HK-2 (cell line): ENCODE measurements at regions not wholly inside any gene's neighbourhood (a gene's known extent, or its start where the extent isn't known, plus 50 kb on each side); places are given as distances from the start of the nearest gene placed in this dataset.
"Not testable (repeated sequence)": the region's sequence is repeated elsewhere in the genome, so short reads cannot be mapped to it uniquely, and the experiment has no call there.

Experiments used
- DNase-seq: peaks from one replicate; pipeline ENCODE4 v3.0.0-alpha.2; 2018; ENCODE audit not compliant: unreplicated experiment

DNA sequence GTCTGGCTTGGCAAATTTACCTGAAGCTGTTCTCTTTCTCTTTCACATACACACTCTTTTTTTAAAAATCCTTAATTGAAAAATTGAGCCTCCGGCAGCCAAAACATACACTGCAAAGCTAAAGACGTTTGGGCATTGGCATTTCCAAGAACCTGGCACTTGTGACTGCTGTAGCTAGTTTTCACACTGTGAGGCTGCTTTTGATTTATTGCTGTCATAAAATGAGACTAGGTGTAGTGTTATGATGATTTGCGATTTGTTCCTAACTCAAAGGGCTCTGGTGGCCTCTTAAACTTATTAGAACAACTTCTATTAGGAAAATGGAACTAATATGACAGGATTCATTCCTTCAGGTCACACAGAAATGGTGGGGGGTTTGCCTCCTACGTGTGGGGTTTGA lies 377.1 kb upstream of the FAR2 start:
- DNase-seq: no peak

DNA sequence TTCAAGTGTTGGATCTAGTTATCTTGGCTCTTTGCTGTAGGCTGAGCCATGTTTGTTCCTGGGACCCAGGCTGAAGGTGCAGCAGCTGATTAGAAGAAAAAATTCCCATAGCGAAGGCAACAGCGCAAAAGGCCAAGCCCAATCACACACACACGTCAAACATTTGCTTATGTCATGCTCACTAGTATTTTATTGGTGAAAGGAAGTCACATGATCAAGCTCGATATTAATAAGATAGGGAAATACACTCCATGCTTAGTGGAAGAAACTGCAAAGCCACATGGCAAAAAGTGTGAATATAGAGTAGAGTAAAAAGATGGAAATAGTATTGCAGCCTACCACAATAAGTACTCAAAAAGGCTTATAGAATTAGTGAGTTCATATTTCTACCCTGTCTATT lies 373.5 kb upstream of the FAR2 start:
- DNase-seq: no peak

DNA sequence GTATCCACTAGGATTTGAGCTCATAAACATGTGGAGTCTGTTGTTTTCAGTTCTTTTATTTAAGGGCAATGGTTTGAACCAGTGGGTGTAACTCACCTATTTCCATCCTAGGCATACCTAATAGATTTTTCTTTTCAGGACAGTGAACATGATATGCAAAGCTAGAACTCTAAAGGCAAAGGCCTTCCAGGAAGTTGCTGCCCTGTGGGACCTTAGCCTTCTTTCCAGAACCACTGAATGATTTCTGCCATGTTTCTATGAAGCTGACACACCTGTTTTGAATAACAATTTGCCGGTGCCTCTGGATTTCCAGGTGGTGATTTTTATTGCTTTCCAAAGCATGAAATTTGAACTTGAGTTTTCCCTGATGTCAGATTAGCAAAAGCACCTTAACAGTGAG lies 372.9 kb upstream of the FAR2 start:
- DNase-seq: no peak

DNA sequence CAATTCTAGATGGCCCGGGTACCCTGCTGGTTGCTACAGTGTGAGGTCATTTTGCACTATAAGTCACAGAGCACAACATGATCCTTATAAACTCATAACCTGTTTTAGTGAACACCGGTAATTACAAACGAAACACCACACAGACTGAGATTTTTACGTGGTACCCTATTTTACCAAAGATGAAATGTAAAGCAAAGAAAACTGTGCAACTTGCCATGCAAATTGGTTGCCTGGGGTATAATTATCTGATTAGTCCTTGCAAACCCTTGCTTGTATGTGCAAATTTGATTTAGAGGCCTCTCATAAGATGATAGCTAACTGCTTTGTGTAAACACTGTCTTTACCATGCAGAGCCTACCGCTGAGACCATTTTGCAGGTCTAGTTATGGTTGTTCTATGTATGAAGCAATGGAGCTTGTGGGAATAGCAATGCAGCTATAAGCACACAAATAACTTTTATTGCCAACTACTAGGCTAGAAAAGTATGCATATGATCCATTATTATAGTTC lies 372.1 kb upstream of the FAR2 start:
- no peak for DNase-seq

DNA sequence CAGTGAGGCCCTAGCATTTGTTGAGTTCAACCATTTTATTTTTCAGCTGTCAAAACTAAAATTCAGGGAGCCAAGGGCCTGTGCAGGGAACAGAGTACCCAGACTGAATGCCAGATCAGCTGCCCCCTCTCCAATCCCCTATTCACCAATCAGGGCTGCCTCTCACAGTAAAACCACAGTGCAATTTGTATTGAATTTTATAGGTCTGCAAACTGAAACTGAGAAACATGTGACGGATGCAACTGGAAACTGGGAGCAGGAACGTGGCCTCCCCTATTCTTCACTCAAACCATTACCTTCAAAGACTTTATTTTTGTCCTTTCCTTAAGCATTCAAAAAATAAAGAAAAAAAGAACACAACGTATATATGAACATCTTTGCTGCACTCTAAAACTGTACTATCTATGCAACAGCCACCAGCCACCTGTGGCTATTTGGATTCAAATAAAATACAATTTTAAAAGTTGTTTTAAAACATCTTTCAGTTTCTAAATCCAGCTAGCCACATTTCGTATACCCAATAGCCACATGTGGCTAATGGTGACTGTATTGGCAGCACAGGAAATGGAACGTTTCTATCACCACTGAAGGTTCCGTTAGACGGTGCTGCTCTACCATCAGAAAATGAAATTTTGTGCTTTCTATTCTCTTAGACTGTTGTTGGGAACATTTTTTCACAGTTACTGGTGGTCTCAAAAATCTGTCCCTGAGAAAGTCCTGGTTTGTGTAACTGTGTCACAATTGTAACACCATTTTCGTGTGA lies 371.3 kb upstream of the FAR2 start:
- DNase-seq: no peak

DNA sequence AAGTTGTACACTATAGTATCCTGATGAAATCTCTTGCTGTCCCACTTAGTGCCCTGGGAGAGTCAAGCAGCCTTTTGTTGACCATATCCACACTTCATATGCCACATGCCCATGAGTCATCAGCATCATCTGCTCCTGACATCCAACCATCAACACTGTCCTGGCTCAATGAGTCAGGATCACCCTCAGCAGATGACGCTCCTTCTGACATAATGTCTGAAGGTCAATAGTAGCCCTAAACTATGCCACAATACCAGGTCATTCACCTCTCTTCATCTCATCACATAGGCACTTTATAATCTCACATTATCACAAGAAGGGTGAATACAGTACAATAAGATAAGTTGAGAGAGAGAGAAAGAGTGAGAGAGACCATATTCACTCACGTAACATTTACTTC lies 369.0 kb upstream of the FAR2 start:
- DNase-seq: peak; percentile 61

DNA sequence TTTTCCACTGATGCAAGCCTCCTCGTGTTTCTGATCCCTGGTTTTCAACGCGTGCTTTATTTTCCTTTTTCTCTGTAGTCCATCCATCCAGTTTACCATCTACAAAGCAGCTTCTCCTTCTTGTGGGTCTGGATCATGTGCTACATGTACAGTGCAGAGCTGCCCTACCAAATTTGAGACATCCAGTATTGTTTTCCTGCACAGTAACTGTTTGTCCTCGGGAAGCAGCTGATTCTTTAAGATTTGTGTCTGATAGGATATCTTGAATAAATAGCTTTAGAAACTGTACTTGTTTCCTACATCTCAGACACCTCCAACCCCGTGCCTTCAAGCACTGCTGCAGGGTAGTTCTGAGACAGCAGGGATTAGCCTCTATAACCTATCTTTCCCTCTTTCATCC lies 368.1 kb upstream of the FAR2 start:
- DNase-seq: no peak

DNA sequence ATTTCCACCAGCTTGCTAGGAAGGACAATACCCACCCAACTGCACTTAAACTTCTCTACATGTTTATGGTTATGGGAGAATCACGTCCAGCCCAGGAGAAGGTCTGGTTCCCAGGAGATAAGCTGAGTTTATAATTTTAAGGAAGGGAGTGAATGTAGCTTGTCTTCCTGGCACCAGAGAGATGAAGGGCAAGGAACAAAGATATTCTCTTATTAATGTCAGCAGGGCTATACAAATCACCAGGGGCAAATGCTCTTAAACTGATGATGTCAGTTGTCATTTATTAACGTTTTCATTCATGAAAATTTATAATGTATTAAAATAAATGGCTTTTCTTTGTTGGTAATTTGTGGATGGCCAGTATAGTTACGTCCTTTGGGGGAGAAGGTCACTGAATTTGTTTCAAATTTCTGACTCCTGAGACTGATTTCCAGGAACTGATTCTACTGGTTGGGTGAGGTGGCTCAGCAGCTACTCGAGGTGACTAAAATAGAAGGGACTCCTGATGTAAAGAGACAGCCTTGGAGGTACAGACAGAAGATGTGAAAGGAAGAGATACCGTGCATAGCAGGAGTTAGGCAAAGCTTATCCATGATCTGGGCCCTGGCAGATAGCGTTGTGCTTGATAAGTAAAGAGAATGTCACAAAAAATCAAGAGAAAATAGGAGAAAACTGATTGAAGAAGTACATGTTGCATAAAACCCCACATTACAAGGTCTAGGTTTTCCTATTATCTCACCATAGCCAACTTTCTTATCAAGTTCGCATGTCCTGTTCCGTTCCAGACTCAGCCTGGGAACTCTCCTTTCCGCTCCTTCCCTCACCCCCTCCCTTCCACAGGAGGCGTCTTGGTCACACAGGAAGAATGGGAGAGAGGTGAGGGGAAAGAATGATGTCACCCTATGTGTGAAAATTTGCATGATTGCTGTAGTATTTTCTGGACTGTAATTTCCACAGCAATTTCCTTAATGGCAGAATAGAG lies 367.1 kb upstream of the FAR2 start:
- no peak for DNase-seq

DNA sequence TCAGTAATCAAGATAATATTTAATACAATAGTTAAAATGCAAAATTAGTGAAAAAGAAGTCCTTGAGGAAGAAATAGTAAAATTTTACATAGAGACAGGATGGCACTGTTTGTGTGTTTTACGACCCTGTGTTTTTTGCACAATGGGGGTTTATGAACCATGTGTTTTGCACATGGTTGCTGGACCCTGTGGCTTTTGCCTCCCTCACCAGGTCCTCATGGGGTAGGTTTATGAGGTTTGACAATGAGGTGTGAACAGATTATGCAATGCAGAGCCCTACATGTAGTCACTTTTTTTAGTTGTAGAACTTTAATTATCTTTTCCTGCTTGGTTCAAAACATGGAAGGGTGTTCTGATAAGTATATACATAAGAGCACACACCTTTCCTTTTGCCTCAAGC lies 366.3 kb upstream of the FAR2 start:
- no peak for DNase-seq

DNA sequence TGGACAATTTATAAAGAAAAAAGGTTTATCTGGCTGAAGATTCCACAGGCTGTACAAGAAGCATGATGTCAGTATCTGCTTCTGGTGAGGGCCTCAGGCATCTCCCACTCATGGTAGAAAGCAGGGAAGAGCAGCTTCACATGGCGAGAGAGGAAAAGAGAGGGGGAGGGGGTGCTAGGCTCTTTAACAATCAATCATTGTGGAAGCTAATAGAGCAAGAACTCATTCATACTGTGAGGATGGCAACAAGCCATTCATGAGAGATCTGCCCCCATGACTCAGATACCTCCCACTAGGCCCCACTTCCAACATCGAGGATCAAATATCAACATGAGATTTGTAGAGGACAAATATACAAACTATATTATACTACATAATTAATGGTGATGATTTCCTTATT lies 361.9 kb upstream of the FAR2 start:
- no peak for DNase-seq

DNA sequence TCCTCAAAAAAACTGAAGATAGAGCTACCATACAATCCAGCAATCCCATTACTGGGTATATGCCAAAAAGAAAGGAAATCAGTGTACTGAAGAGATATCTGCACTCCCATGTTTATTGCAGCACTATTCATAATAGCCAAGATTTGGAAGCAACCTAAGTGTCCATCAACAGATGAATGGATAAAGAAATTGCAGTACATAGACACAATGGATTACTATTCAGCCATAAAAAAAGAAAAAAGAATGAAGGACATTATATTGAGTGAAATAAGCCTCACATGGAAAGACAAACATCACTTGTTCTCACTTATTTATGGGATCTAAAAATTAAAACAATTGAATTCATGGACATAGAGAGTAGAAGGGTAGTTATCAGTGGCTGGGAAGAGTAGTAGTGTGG lies 360.8 kb upstream of the FAR2 start:
- not testable (repeated sequence) for DNase-seq

DNA sequence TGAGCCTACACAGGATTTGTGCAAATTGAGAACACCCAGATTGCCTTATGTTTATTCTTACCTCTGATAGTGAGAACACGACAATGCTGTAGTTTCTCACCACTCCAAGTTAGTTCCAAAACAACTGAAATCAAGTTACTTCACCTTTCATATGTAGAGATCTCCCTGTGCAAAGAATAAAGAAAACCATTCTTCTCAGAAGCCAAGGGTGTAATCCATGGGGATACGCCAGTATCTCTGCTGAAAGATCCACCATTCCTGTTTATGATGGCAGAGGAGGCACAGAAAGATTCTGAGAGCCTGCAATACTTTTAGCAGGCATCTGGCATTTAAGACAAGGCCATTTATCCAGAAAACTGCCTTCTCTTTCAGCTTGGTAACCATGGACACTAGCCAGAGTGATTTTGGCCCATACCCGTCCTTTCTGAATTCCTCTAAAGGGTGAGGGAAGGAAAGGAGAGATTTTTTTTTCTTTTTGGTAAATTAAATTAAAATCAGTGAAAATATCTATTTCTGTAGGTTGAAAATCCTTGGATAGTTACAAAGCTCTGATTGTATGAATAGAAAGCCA lies 355.4 kb upstream of the FAR2 start:
- DNase-seq: no peak

DNA sequence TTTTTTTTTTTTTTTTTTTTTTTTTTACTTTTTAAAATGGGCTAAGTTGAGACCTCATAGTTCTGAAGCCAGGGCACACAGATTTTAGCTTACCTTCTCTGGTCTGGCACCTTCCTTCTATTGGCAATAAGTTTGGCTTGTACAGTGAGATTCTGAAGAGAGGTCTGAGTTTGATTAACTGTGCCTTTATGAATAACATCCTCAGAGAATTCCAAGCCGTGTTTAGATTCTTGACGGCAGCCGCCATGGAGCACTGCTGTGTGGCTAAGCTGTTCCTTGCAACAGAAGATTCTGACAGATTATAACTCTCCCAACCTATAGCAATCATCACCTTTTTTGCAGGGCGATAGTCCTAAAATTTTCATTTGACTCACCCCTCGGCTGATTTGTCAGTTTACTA lies 354.9 kb upstream of the FAR2 start:
- no peak for DNase-seq

DNA sequence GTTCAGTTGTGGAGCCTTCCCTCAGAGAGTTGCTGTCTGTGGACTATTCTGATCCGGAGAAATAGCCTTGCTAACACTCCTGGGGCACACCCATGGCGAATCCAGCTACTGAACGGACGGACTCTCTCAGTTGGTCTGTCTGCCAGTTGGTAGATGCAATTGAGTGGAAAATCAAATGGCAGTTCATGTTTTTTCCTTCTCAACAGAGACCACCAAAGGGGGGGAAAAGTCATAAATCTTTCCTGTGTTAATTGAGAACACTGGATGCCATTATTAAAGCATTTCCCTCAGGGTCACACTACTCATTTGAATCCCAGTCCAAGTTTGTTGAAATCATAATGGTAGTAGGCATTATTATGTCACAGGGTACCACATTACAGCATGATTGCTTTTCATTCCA lies 354.3 kb upstream of the FAR2 start:
- no peak for DNase-seq

DNA sequence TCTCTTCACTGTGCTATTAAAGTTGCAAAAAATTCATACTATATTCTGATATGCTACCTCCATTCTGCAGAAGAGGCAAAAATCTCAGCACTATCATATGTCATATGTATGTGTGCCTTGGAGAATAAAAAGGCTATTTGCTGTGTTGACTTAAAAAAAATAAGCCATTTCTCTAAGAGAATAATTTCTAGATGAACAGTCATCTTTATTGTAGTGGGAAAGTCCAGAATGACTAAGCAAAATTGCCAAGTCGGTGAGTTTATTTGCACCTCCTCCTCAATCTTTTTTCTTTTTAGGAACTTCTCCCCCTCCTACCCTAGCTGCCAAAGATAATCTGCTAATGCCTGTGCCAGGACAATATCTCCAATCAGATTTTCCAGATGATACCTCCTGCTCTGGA lies 353.8 kb upstream of the FAR2 start:
- no peak for DNase-seq

DNA sequence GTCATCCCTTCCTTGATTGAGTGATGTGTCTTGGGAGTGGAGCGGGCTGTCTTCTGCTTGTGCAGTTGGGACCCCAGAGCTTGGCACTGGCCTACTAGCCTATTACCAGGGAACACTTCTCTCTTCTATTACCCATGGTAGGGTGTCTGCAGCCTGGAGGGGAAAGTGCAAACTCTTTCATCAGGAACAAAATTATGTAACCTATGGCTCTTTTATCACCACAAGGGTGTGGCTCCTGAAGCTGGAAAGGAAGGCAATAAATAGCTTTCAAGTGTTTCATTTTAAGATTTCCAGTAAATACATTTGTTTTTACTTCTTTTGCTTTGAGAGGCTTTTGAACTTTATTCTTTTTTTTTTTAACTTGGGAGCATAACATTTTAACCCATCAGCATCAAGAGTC lies 349.7 kb upstream of the FAR2 start:
- no peak for DNase-seq

DNA sequence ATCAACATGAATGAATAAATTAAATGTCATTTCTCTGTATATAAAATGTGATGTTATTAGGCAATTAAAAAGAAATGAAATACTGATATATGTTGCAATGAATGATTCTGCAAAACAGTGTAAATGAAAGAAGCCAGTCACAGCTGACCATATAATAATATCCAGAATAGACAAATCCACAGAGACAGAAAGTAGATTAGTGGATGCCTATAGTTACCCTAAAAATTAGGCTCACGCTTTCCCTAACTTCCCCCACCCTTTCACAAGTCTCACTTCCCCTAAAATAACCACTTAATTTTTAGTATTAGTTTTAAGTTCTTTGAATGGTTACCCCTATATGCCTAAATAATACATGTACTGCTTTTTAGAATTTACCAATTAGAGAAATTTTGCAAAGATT lies 348.9 kb upstream of the FAR2 start:
- no peak for DNase-seq

DNA sequence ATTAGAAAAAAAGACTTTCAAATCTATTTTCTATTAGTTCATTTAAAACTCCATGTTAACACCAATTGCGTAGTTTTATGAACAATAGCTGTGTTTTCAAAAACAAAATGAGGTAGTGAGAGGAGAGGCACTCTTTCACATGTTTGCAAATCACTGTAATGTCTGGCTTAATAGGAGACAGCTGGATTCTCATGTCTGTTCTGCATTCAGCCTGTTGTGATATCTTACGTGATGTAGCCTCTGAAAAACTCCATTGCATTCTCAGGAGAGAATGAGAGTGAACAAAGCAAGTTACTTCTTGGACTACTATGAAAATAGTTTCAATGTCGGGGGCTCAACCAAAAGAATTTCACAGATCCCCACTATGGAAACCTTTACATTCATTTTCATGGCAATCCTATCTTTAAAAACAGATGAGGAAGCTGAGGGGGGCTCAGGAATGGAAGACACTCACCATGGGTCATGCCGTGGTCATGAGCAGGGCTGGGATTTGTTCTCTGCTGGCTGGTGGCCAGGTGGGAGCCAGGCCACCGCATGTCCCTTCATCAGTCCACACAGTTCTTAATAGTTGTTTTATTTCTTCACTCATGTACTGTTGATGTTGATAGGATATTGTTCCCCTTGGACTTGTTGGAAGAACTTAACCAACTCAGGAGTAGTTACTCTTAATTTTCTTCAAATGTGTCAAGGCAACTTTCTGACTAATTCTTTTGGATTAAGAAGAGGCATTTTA lies 346.2 kb upstream of the FAR2 start:
- DNase-seq: no peak

DNA sequence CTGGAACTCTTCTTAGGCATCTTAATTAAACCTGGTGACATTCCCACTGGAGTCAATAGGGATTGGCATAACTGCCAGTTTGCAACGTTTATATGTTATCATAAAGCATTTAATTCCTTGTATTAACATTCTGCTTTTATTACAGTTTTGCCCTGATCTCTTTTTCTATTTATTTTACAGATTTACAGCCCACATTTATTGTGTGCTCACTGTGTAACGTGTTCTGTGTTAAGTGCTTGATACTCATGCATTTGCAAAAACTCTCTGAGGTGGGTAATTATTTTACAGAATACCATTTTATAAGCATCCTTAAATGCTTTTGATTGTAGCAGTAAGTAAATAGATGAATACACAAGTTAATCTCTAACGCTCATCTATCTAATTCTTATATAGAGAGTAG lies 341.5 kb upstream of the FAR2 start:
- DNase-seq: no peak

DNA sequence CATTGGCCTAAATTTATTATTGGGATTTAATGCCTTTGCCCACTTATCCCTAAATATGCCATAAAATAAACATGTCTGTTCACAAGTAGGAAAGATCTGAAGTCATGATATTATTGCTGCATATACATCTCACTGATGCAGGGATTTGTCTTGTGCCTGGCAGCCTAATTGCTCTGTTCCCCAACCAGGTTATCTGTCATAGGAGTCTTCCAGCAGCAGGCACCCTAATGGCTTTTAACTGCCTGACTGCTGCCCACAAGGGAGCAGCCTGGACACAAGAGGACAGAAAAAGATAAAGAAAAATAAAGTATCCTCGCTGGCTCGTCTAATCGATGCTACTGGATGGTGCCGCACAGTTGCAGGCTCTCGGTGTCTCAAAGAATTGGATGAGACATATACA lies 337.6 kb upstream of the FAR2 start:
- DNase-seq: no peak

DNA sequence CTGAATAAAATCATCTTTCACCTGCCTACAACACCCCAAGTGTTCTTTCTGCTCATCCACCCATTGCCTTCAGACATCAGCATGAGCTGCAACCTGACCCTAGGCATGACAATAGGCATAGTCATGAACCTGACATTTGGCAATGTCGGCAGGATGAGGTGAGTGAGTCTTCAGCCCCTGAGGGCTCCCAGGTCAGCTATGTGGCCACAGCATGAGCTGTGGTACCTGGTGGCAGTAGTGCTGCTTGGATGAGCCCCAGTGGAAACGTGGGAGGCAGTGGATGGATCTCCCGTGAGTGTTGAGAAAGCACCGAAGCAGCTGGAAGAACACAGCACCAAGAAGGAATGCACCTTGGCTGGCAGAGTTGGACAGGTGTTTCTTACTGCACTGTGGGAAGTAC lies 334.8 kb upstream of the FAR2 start:
- no peak for DNase-seq

DNA sequence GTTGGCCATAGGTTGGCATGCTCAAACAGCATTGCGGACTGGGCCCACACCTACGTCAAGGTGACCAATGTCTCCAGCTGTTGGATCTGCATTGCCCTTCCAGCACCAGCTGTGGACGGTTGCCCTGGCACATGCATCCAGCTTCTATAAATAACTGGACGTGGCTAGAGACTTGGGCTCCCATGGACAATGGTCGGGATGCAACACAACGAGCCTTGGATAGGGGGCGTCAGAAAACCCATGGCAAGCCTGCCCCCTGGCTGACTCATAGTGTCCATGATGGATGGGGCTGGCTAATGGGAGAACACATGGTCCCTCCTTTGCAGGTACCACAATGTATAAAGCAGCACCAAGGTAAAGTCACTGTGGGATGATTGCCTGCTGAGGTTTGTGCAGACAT lies 331.6 kb upstream of the FAR2 start:
- no peak for DNase-seq
